ENCODE measurements at regions not wholly inside any gene's neighbourhood (a gene's known extent, or its start where the extent isn't known, plus 50 kb on each side); places are given as distances from the start of the nearest gene placed in this dataset.

DNA sequence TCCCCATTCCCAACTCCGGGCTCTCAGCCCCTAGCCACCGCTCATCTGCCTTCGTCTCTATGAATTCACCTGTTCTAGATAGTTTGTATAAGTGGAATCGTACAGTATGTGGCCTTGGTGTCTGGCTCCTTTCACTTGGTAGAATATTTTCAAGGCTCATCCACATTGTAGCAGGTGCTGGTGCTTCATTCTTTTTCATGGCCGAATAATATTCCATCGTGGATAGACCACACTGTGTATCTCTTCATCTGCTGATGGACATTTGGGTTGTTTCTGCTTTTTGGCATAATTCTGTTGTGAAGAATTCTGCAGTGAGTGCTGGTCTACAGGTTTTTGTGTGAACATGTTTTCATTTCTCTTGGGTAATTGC lies 324.2 kb downstream of the SEC14L1 start:
- ChIA-PET POLR2A (ENCODE audit: unreplicated experiment) (no interaction called here), CTCF (interaction anchor here (0.7 kb wide), 1 partner anchor 27 kb away, joined by 3 read pairs; no protein-coding TSS in a partner anchor)
- Histone ChIP-seq H3K4me3 (no peak overlapping the region), H4K20me1 (ENCODE audit: insufficient read depth) (peaks cover 52% of the 10 kb centered on the region), H3F3A (ENCODE audit: insufficient read depth, low read depth) (no peaks in the 10 kb centered on the region; the same call in 1 of the 2 replicates), H2AFZ (no peak overlapping the region), H3K4me2 (no peak overlapping the region), H3K27ac (no peak overlapping the region), H3K27me3 (ENCODE audit: insufficient read depth, low read depth) (no peaks in the 10 kb centered on the region), H3K79me2 (ENCODE audit: low read depth) (peaks cover 5% of the 10 kb centered on the region; the same call in 1 of the 2 replicates), H3K4me1 (replicated peaks; ENCODE audit: insufficient read depth) (no peaks in the 10 kb centered on the region), H3K9me2 (ENCODE audit: insufficient read depth) (no peaks in the 10 kb centered on the region), H3K36me3 (ENCODE audit: low read depth) (no peaks in the 10 kb centered on the region), H3K9me3 (ENCODE audit: insufficient read depth, low read depth) (no peaks in the 10 kb centered on the region)
- BruUV-seq (replicated peaks), result no TSS peak
- intact Hi-C loops (cut with micrococcal nuclease; ENCODE audit: unreplicated experiment), result no loop called here
- no peak for DNase-seq
- no peak for TF ChIP-seq EZH2 (IDR thresholded peaks at IDR 0.05; ENCODE audit: low read depth)
- TF ChIP-seq, protein P1, sequence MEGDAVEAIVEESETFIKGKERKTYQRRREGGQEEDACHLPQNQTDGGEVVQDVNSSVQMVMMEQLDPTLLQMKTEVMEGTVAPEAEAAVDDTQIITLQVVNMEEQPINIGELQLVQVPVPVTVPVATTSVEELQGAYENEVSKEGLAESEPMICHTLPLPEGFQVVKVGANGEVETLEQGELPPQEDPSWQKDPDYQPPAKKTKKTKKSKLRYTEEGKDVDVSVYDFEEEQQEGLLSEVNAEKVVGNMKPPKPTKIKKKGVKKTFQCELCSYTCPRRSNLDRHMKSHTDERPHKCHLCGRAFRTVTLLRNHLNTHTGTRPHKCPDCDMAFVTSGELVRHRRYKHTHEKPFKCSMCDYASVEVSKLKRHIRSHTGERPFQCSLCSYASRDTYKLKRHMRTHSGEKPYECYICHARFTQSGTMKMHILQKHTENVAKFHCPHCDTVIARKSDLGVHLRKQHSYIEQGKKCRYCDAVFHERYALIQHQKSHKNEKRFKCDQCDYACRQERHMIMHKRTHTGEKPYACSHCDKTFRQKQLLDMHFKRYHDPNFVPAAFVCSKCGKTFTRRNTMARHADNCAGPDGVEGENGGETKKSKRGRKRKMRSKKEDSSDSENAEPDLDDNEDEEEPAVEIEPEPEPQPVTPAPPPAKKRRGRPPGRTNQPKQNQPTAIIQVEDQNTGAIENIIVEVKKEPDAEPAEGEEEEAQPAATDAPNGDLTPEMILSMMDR (conservative IDR thresholded peaks at IDR 0.05), result no peak

DNA sequence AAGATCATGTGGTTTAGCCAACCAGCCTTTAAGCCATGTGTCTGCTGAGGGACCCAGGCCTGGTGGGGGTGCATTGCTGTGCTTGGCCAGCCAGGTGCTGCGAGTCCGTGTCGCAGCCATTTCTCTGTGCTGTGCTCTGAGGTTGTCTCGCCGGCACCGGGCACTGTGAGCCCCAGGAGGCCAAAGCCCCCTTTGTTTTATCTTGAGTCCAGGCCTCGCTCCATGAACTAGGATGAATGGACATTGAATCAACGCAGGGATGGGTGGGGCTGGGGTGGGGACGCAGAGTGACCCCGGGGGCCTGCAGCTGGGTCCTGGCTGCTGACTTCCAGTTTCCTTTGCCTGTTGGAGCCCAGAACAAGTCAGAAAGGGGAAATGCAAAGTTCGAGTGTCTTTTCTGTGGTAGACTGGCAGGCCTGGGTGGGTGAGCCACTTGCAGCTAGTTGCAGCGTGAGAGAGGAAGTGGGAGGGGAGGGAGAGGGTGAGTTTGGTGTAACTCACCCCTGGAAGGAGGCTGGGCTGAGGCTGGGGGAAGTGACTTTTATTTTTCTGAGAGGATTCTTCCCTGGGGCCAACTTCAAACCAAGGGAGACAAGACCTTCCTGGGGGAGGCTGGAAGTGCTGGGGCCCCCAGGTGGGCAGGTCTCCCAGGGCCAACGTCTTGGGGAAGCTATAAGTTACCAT lies 324.7 kb downstream of the SEC14L1 start:
- DNase-seq, result no peak
- POLR2A ChIA-PET (ENCODE audit: unreplicated experiment), result no interaction called here
- peaks cover 57% of the 10 kb centered on the region for H4K20me1 ChIP-seq (ENCODE audit: insufficient read depth)

DNA sequence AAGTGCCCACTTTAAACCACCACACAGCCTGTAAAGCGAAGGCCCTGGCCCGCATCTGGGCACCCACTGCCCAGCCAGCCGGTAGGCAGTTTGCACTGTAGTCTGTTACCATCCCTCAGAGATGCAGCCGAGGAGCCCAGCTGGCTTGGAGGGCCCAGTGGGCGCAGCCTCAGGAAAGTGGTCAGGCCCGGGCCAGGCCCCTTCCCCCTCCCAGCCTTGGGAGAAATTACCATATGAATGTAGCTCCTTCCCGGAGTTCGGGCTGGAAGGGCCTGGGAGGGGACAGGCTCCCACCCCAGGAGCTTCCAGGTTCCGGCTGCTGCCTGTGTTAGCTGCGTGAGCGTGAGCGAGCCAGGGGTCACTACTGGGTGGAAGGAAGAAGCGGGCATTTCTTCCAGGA lies 325.4 kb downstream of the SEC14L1 start:
- Histone ChIP-seq H3K79me2 (ENCODE audit: low read depth) (peaks cover 5% of the 10 kb centered on the region; the same call in 1 of the 2 replicates), H3K4me2 (no peak overlapping the region), H3K9me3 (ENCODE audit: insufficient read depth, low read depth) (no peaks in the 10 kb centered on the region), H3K4me1 (replicated peaks; ENCODE audit: insufficient read depth) (peaks cover 6% of the 10 kb centered on the region; the same call in 1 of the 2 replicates), H4K20me1 (ENCODE audit: insufficient read depth) (peaks cover 61% of the 10 kb centered on the region), H3F3A (ENCODE audit: insufficient read depth, low read depth) (no peaks in the 10 kb centered on the region; the same call in 1 of the 2 replicates), H3K36me3 (ENCODE audit: low read depth) (no peaks in the 10 kb centered on the region), H3K4me3 (no peak overlapping the region), H3K27ac (no peak overlapping the region), H3K9me2 (ENCODE audit: insufficient read depth) (no peaks in the 10 kb centered on the region), H2AFZ (no peak overlapping the region), H3K27me3 (ENCODE audit: insufficient read depth, low read depth) (no peaks in the 10 kb centered on the region)
- DNase-seq, result no peak
- intact Hi-C loops (cut with micrococcal nuclease; ENCODE audit: unreplicated experiment), result no loop called here
- CTCF ChIA-PET, result no interaction called here
- no peak for TF ChIP-seq EZH2 (IDR thresholded peaks at IDR 0.05; ENCODE audit: low read depth)
- TF ChIP-seq, protein P1 (conservative IDR thresholded peaks at IDR 0.05), result no peak
- POLR2A ChIA-PET (ENCODE audit: unreplicated experiment), result no interaction called here
- no TSS peak for BruUV-seq (replicated peaks)

More for the DNA sequence above, 324.7 kb downstream of the SEC14L1 start:
- H3K9me2 ChIP-seq (ENCODE audit: insufficient read depth), result no peaks in the 10 kb centered on the region
- peaks cover 5% of the 10 kb centered on the region; the same call in 1 of the 2 replicates for H3K79me2 ChIP-seq (ENCODE audit: low read depth)
- H3K4me2 ChIP-seq, result no peak overlapping the region
- no peaks in the 10 kb centered on the region for H3K27me3 ChIP-seq (ENCODE audit: insufficient read depth, low read depth)
- H3F3A ChIP-seq (ENCODE audit: insufficient read depth, low read depth), result no peaks in the 10 kb centered on the region; the same call in 1 of the 2 replicates
- TF ChIP-seq, protein P1 (conservative IDR thresholded peaks at IDR 0.05), result no peak
- TF ChIP-seq EZH2 (IDR thresholded peaks at IDR 0.05; ENCODE audit: low read depth), result no peak
- H2AFZ ChIP-seq, result no peak overlapping the region
- intact Hi-C loops (cut with micrococcal nuclease; ENCODE audit: unreplicated experiment), result no loop called here
- BruUV-seq (replicated peaks), result no TSS peak
- H3K9me3 ChIP-seq (ENCODE audit: insufficient read depth, low read depth), result no peaks in the 10 kb centered on the region
- CTCF ChIA-PET, result no interaction called here
- H3K27ac ChIP-seq, result no peak overlapping the region
- H3K4me3 ChIP-seq, result no peak overlapping the region
- H3K36me3 ChIP-seq (ENCODE audit: low read depth), result no peaks in the 10 kb centered on the region
- H3K4me1 ChIP-seq (replicated peaks; ENCODE audit: insufficient read depth), result peaks cover 2% of the 10 kb centered on the region; the same call in 1 of the 2 replicates
